Nephron (organoid): ENCODE measurements at regions not wholly inside any gene's neighbourhood (a gene's known extent, or its start where the extent isn't known, plus 50 kb on each side); places are given as distances from the start of the nearest gene placed in this dataset.

Source experiments
- H3K27ac Mint-ChIP-seq, 3 experiments: 2 replicates each; pipeline ENCODE4 v1.8.0; 2020; ENCODE audit warnings: mixed read lengths in 3 of 3, mild to moderate bottlenecking in 2 of 3, moderate library complexity in 1 of 3
- H3K27me3 Mint-ChIP-seq: 2 replicates; pipeline ENCODE4 v1.8.0; 2021; ENCODE audit warnings: low read depth, mild to moderate bottlenecking, moderate library complexity, mixed read lengths
- H3K36me3 Mint-ChIP-seq: 2 replicates; pipeline ENCODE4 v1.8.0; 2020; ENCODE audit warnings: low read depth, mixed read lengths
- H3K4me1 Mint-ChIP-seq: 2 replicates; pipeline ENCODE4 v1.8.0; 2020; ENCODE audit warnings: mixed read lengths
- H3K4me3 Mint-ChIP-seq, 3 experiments: 2 replicates each; pipeline ENCODE4 v1.8.0; 2020; ENCODE audit warnings: mild to moderate bottlenecking in 3 of 3, mixed read lengths in 3 of 3, moderate library complexity in 2 of 3
- H3K9me3 Mint-ChIP-seq: 2 replicates; pipeline ENCODE4 v1.8.0; 2020; ENCODE audit warnings: mixed read lengths
- TF ChIP-seq, protein P1 (sequence below), 3 experiments: fragments of 200-600 bp; sonication (generic); IDR thresholded peaks; one replicate each; pipeline ENCODE4 v1.5.0; 2021; ENCODE audit warnings: antibody characterized with exemption in 3 of 3; ENCODE audit not compliant: unreplicated experiment in 3 of 3

GRCh38 chr14:87171141-87171540, 821.8 kb downstream of the GALC start:
- Mint-ChIP-seq H3K27me3 (no peaks in the 10 kb centered on the region), H3K9me3 (no peaks in the 10 kb centered on the region), H3K27ac (no peak overlapping the region), H3K4me1 (peaks cover 10% of the 10 kb centered on the region), H3K4me3 (no peak overlapping the region), H3K36me3 (no peaks in the 10 kb centered on the region)
- TF ChIP-seq, protein P1, sequence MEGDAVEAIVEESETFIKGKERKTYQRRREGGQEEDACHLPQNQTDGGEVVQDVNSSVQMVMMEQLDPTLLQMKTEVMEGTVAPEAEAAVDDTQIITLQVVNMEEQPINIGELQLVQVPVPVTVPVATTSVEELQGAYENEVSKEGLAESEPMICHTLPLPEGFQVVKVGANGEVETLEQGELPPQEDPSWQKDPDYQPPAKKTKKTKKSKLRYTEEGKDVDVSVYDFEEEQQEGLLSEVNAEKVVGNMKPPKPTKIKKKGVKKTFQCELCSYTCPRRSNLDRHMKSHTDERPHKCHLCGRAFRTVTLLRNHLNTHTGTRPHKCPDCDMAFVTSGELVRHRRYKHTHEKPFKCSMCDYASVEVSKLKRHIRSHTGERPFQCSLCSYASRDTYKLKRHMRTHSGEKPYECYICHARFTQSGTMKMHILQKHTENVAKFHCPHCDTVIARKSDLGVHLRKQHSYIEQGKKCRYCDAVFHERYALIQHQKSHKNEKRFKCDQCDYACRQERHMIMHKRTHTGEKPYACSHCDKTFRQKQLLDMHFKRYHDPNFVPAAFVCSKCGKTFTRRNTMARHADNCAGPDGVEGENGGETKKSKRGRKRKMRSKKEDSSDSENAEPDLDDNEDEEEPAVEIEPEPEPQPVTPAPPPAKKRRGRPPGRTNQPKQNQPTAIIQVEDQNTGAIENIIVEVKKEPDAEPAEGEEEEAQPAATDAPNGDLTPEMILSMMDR (IDR thresholded peaks at IDR 0.05; ENCODE audit: unreplicated experiment in 3 of 3): no peak

- Mint-ChIP-seq H3K9me3 (no peaks in the 10 kb centered on the region), H3K36me3 (no peaks in the 10 kb centered on the region), H3K27me3 (no peaks in the 10 kb centered on the region), H3K4me1 (peaks cover 8% of the 10 kb centered on the region), H3K4me3 (no peak overlapping the region), H3K27ac (peak overlapping the region in 1 of 3 experiments; percentile 7)
- TF ChIP-seq, protein P1 (IDR thresholded peaks at IDR 0.05; ENCODE audit: unreplicated experiment in 3 of 3): no peak
These were observed 822.8 kb downstream of the GALC start for GRCh38 chr14:87170179-87170578.

DNA sequence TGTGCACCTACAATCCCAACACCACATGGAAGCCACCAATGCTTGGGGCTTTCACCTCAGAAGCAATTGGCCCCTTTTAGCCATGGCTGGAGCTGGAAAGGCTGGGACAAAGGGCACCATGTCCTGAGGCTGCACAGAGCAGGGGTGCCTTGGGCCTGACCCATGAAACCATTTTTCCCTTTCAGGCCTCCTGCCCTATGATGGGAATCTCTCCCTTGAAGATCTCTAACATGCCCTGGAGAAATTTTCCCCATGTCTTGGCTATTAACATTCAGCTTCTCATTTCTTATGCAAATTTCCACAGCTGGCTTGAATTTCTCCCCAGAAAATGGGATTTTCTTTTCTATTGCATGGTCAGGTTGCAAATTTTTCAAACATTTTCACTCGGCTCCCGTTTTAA, 823.6 kb downstream of the GALC start:
- Mint-ChIP-seq H3K27ac (peak overlapping the region in 1 of 3 experiments; percentile 7), H3K36me3 (no peaks in the 10 kb centered on the region), H3K9me3 (no peaks in the 10 kb centered on the region), H3K4me1 (peaks cover 5% of the 10 kb centered on the region), H3K4me3 (no peak overlapping the region), H3K27me3 (no peaks in the 10 kb centered on the region)
- TF ChIP-seq, protein P1 (IDR thresholded peaks at IDR 0.05; ENCODE audit: unreplicated experiment in 3 of 3): no peak

DNA sequence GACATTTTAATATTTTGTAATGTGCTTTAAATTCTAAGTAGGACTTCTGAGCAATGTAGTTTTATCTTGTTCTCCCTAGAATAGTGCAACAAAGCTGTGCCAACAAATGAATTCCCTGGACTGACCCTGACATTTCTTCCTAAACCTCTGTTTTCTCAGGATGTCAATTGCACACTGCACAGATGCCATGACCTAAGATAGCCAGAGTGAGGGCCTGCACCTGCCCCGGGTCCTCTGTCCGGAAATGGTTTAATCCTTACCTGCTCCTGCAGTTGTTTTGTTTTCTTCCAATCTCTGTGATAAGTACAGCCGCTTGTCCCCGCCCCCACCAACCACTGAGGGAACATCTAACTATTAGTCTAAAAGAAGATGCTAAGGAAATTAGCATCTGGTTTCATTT, 831.5 kb downstream of the GALC start:
- H3K27ac Mint-ChIP-seq: peak overlapping the region; percentile 84 to 95 (median 94)
- no peaks in the 10 kb centered on the region for H3K9me3 Mint-ChIP-seq
- H3K27me3 Mint-ChIP-seq: no peaks in the 10 kb centered on the region
- H3K4me1 Mint-ChIP-seq: peaks cover 22% of the 10 kb centered on the region
- TF ChIP-seq, protein P1 (IDR thresholded peaks at IDR 0.05; ENCODE audit: unreplicated experiment in 3 of 3): no peak
- no peaks in the 10 kb centered on the region for H3K36me3 Mint-ChIP-seq
- peak overlapping the region in 1 of 3 experiments; percentile 31 for H3K4me3 Mint-ChIP-seq

DNA sequence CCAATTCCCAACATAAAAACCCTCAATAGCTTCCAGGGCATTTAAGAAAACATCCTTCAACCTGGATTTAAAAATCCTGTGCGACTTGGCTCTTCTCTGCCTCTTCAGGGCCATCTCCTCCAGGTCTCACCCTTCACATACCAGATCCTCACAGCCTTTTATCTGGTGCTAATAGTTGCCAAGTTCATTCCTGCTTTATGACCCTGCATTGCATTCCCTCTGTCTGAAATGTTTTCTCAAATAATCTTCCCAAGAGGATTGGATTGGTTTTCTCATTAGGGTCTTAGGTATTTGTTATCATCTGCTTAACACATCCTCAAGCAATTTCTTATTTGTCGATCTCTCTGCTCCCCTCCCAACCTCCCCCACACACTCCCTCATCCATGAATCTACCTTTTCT, 832.0 kb downstream of the GALC start:
- H3K36me3 Mint-ChIP-seq: no peaks in the 10 kb centered on the region
- no peaks in the 10 kb centered on the region for H3K9me3 Mint-ChIP-seq
- TF ChIP-seq, protein P1 (IDR thresholded peaks at IDR 0.05; ENCODE audit: unreplicated experiment in 3 of 3): no peak
- H3K4me3 Mint-ChIP-seq: peak overlapping the region in 1 of 3 experiments; percentile 22
- H3K27ac Mint-ChIP-seq: peak overlapping the region; percentile 84 to 95 (median 94)
- no peaks in the 10 kb centered on the region for H3K27me3 Mint-ChIP-seq
- H3K4me1 Mint-ChIP-seq: peaks cover 22% of the 10 kb centered on the region

GRCh38 chr14:87158283-87158682, 834.7 kb downstream of the GALC start:
- H3K4me3 Mint-ChIP-seq: no peak overlapping the region
- peak overlapping the region; percentile 38 to 81 (median 52) for H3K27ac Mint-ChIP-seq
- no peaks in the 10 kb centered on the region for H3K27me3 Mint-ChIP-seq
- H3K9me3 Mint-ChIP-seq: no peaks in the 10 kb centered on the region
- TF ChIP-seq, protein P1 (IDR thresholded peaks at IDR 0.05; ENCODE audit: unreplicated experiment in 3 of 3): no peak
- no peaks in the 10 kb centered on the region for H3K36me3 Mint-ChIP-seq
- peaks cover 30% of the 10 kb centered on the region for H3K4me1 Mint-ChIP-seq
